ENCODE measurements at regions not wholly inside any gene's neighbourhood (a gene's known extent, or its start where the extent isn't known, plus 50 kb on each side); places are given as distances from the start of the nearest gene placed in this dataset.

DNA sequence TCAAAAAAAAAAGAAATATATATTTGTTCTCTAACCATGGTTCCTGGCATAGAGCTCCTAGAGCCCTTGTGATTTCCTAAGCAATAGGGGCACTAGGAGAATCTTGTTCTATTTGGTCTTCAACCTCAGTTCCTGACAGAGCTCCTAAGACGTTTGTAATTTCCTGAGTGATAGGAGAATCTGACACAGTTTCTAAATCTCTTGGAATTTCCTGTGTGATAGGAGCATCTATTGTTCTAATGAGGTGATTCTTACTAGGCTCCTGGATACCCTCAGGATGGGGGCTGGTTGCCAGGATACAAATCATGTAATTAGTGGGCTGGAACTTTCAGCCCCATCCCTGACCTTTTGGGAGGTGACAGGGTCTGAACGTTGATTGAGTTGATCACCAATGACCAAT lies 245.8 kb downstream of the ZEB2 start:
- TF ChIP-seq, protein P1, sequence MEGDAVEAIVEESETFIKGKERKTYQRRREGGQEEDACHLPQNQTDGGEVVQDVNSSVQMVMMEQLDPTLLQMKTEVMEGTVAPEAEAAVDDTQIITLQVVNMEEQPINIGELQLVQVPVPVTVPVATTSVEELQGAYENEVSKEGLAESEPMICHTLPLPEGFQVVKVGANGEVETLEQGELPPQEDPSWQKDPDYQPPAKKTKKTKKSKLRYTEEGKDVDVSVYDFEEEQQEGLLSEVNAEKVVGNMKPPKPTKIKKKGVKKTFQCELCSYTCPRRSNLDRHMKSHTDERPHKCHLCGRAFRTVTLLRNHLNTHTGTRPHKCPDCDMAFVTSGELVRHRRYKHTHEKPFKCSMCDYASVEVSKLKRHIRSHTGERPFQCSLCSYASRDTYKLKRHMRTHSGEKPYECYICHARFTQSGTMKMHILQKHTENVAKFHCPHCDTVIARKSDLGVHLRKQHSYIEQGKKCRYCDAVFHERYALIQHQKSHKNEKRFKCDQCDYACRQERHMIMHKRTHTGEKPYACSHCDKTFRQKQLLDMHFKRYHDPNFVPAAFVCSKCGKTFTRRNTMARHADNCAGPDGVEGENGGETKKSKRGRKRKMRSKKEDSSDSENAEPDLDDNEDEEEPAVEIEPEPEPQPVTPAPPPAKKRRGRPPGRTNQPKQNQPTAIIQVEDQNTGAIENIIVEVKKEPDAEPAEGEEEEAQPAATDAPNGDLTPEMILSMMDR (IDR thresholded peaks at IDR 0.05) = no peak
- no peak overlapping the region for H3K4me2 ChIP-seq (replicated peaks; ENCODE audit: extremely low read depth, low read length, poor library complexity, severe bottlenecking)
- no peak overlapping the region for H3K4me3 Mint-ChIP-seq
- no peak overlapping the region for H3K27ac ChIP-seq (ENCODE audit: low read depth in 1 of 2, low read length in 2 of 2)
- no peaks in the 10 kb centered on the region for H3K36me3 Mint-ChIP-seq
- H3K9me3 ChIP-seq (replicated peaks in 1 of 2; ENCODE audit: control insufficient read depth in 1 of 2, insufficient read depth in 1 of 2, low read length in 2 of 2) = no peaks in the 10 kb centered on the region
- no peak overlapping the region for H3K27ac Mint-ChIP-seq
- H2AFZ ChIP-seq (ENCODE audit: insufficient read depth, low read depth, low read length, poor library complexity, severe bottlenecking) = no peak overlapping the region
- intact Hi-C loops (cut with micrococcal nuclease) = no loop called here
- H3K4me1 Mint-ChIP-seq = peaks cover 9% of the 10 kb centered on the region
- H3K27me3 ChIP-seq (ENCODE audit: control insufficient read depth in 2 of 2, insufficient read depth in 2 of 2, low read length in 2 of 2) = no peaks in the 10 kb centered on the region
- H3K27me3 Mint-ChIP-seq (ENCODE audit: low read depth in 3 of 3) = no peaks in the 10 kb centered on the region
- H3K4me3 ChIP-seq (replicated peaks in 1 of 3; ENCODE audit: low read depth in 2 of 3, low read length in 3 of 3) = no peak overlapping the region
- H3K9me3 Mint-ChIP-seq = peaks cover 0 to 6% (median 2%) of the 10 kb centered on the region in 7 donors
- H3K36me3 ChIP-seq (replicated peaks in 1 of 2; ENCODE audit: control insufficient read depth in 1 of 2, insufficient read depth in 2 of 2, low read length in 2 of 2) = no peaks in the 10 kb centered on the region
- no peaks in the 10 kb centered on the region for H3K4me1 ChIP-seq (ENCODE audit: control insufficient read depth in 1 of 2, insufficient read depth in 2 of 2, low read length in 2 of 2)
- H3K79me2 ChIP-seq (ENCODE audit: insufficient read depth, low read length) = no peaks in the 10 kb centered on the region
- no peaks in the 10 kb centered on the region for H4K20me1 ChIP-seq (ENCODE audit: insufficient read depth, low read length)
- no CpG with 5 or more reads among the region's 2 CpGs for WGBS (ENCODE audit: insufficient coverage)
- H3K9ac ChIP-seq (ENCODE audit: insufficient read depth, low read length, poor library complexity, severe bottlenecking) = no peak overlapping the region
- DNase-seq = no peak

DNA sequence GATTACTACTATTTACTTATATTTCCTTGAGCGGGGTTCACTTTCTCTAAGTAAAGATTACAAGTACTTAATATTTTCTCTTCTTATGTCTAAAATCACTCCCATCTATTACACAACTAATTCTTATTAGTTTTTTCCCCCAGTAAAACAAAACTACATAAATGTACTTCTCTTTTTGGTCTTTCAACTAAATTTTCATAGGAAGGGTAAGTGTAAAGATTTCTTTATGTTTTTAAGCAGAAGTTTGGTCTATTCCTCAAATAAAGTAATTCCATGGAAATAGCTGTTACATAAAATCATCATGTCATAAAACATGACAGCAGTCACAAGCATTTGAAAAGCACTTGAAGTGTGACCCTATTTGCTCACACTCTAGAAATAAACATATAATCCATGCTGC lies 249.0 kb downstream of the ZEB2 start:
- no peak overlapping the region for H3K27ac Mint-ChIP-seq
- no CpG with 5 or more reads among the region's 1 CpG for WGBS (ENCODE audit: insufficient coverage)
- no peak for DNase-seq

More for the DNA sequence above, 249.0 kb downstream of the ZEB2 start:
- Histone ChIP-seq H2AFZ (ENCODE audit: insufficient read depth, low read depth, low read length, poor library complexity, severe bottlenecking) (no peak overlapping the region), H3K27ac (ENCODE audit: low read depth in 1 of 2, low read length in 2 of 2) (no peak overlapping the region), H3K36me3 (replicated peaks in 1 of 2; ENCODE audit: control insufficient read depth in 1 of 2, insufficient read depth in 2 of 2, low read length in 2 of 2) (no peaks in the 10 kb centered on the region), H4K20me1 (ENCODE audit: insufficient read depth, low read length) (no peaks in the 10 kb centered on the region), H3K4me3 (replicated peaks in 1 of 3; ENCODE audit: low read depth in 2 of 3, low read length in 3 of 3) (no peak overlapping the region), H3K4me1 (ENCODE audit: control insufficient read depth in 1 of 2, insufficient read depth in 2 of 2, low read length in 2 of 2) (no peaks in the 10 kb centered on the region), H3K9ac (ENCODE audit: insufficient read depth, low read length, poor library complexity, severe bottlenecking) (no peak overlapping the region), H3K27me3 (ENCODE audit: control insufficient read depth in 2 of 2, insufficient read depth in 2 of 2, low read length in 2 of 2) (no peaks in the 10 kb centered on the region), H3K4me2 (replicated peaks; ENCODE audit: extremely low read depth, low read length, poor library complexity, severe bottlenecking) (no peak overlapping the region), H3K9me3 (replicated peaks in 1 of 2; ENCODE audit: control insufficient read depth in 1 of 2, insufficient read depth in 1 of 2, low read length in 2 of 2) (no peaks in the 10 kb centered on the region), H3K79me2 (ENCODE audit: insufficient read depth, low read length) (no peaks in the 10 kb centered on the region)
- H3K4me1 Mint-ChIP-seq = peaks cover 17% of the 10 kb centered on the region
- H3K36me3 Mint-ChIP-seq = no peaks in the 10 kb centered on the region
- peaks cover 0 to 7% (median 3%) of the 10 kb centered on the region in 7 donors for H3K9me3 Mint-ChIP-seq
- H3K4me3 Mint-ChIP-seq = no peak overlapping the region
- TF ChIP-seq, protein P1 (IDR thresholded peaks at IDR 0.05) = no peak
- no peaks in the 10 kb centered on the region for H3K27me3 Mint-ChIP-seq (ENCODE audit: low read depth in 3 of 3)
- intact Hi-C loops (cut with micrococcal nuclease) = no loop called here

All from CD14-positive monocyte (primary cell).